ENCODE measurements at regions not wholly inside any gene's neighbourhood (a gene's known extent, or its start where the extent isn't known, plus 50 kb on each side); places are given as distances from the start of the nearest gene placed in this dataset.
A peak's percentile ranks its signal among the peaks of the same experiment; 100 is the strongest.

DNA sequence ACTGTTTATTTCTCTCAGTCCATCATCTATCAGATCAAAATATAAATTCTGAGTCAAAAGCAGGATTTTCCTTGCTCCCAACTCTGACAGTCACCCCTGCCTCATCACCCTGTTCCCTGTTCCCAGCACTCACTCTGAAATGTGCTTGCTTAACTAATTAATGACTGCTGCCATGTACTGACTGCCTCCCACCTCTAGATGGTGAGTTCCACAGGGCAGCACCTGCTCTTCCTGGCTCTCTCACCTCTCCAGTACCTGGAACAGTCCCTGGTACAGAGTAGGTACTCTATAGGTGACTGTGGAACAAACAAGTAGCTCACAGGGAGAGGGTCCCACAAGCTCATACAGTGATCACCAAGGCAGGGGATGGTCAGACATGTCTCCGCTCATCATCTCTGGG, 114.3 kb upstream of the C16orf82 start:
- H3K27ac Mint-ChIP-seq, result no peak overlapping the region

DNA sequence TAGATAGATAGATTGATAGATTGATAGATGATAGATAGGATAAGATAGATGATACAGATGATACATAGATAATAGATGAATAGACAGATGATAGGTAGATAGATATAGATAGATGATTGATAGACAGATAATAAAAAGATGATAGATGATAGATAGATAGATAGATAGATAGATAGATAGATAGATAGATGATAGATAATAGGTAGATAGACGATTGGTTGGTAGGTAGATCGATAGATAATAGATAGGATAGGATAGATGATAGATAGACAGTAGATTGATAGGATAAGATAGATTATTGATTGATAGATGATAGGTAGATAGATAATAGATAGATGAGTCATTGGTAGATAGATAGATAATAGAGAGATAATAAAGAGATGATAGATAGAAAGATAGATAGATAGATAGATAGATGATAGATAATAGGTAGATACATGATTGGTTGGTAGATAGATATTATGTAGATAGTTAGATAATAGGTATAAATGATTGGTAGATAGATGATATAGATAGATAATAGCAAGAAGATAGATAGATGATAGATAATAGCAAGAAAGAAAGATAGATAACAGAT, 109.4 kb upstream of the C16orf82 start:
- H3K27ac Mint-ChIP-seq, result no peak overlapping the region
- ChIA-PET CTCF (interaction anchor here (1.5 kb wide), 1 partner anchor 153 kb away, joined by 3 read pairs; no protein-coding TSS in a partner anchor), POLR2A (no interaction called here)
- H3K36me3 Mint-ChIP-seq, result no peaks in the 10 kb centered on the region
- no peaks in the 10 kb centered on the region for H3K9me3 Mint-ChIP-seq
- TF ChIP-seq NR2C2 (CRISPR knock-in tag; IDR thresholded peaks at IDR 0.05) (no peak), RELA (CRISPR knock-in tag; IDR thresholded peaks at IDR 0.05; ENCODE audit: borderline replicate concordance) (no peak), ZNF263 (CRISPR knock-in tag; IDR thresholded peaks at IDR 0.05; ENCODE audit: low read depth) (no peak), RORB (CRISPR knock-in tag; IDR thresholded peaks at IDR 0.05) (no peak), ZNF671 (CRISPR knock-in tag; IDR thresholded peaks at IDR 0.05) (no peak), TP53 (CRISPR knock-in tag; IDR thresholded peaks at IDR 0.05) (no peak), CBFB (CRISPR knock-in tag; IDR thresholded peaks at IDR 0.05; ENCODE audit: low read depth) (no peak)
- TF ChIP-seq, protein P1, sequence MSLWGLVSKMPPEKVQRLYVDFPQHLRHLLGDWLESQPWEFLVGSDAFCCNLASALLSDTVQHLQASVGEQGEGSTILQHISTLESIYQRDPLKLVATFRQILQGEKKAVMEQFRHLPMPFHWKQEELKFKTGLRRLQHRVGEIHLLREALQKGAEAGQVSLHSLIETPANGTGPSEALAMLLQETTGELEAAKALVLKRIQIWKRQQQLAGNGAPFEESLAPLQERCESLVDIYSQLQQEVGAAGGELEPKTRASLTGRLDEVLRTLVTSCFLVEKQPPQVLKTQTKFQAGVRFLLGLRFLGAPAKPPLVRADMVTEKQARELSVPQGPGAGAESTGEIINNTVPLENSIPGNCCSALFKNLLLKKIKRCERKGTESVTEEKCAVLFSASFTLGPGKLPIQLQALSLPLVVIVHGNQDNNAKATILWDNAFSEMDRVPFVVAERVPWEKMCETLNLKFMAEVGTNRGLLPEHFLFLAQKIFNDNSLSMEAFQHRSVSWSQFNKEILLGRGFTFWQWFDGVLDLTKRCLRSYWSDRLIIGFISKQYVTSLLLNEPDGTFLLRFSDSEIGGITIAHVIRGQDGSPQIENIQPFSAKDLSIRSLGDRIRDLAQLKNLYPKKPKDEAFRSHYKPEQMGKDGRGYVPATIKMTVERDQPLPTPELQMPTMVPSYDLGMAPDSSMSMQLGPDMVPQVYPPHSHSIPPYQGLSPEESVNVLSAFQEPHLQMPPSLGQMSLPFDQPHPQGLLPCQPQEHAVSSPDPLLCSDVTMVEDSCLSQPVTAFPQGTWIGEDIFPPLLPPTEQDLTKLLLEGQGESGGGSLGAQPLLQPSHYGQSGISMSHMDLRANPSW (CRISPR knock-in tag; conservative IDR thresholded peaks at IDR 0.05; ENCODE audit: low read depth), result no peak
- TF ChIP-seq, protein P2, sequence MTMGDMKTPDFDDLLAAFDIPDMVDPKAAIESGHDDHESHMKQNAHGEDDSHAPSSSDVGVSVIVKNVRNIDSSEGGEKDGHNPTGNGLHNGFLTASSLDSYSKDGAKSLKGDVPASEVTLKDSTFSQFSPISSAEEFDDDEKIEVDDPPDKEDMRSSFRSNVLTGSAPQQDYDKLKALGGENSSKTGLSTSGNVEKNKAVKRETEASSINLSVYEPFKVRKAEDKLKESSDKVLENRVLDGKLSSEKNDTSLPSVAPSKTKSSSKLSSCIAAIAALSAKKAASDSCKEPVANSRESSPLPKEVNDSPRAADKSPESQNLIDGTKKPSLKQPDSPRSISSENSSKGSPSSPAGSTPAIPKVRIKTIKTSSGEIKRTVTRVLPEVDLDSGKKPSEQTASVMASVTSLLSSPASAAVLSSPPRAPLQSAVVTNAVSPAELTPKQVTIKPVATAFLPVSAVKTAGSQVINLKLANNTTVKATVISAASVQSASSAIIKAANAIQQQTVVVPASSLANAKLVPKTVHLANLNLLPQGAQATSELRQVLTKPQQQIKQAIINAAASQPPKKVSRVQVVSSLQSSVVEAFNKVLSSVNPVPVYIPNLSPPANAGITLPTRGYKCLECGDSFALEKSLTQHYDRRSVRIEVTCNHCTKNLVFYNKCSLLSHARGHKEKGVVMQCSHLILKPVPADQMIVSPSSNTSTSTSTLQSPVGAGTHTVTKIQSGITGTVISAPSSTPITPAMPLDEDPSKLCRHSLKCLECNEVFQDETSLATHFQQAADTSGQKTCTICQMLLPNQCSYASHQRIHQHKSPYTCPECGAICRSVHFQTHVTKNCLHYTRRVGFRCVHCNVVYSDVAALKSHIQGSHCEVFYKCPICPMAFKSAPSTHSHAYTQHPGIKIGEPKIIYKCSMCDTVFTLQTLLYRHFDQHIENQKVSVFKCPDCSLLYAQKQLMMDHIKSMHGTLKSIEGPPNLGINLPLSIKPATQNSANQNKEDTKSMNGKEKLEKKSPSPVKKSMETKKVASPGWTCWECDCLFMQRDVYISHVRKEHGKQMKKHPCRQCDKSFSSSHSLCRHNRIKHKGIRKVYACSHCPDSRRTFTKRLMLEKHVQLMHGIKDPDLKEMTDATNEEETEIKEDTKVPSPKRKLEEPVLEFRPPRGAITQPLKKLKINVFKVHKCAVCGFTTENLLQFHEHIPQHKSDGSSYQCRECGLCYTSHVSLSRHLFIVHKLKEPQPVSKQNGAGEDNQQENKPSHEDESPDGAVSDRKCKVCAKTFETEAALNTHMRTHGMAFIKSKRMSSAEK (CRISPR knock-in tag; IDR thresholded peaks at IDR 0.05; ENCODE audit: borderline replicate concordance), result no peak
- TF ChIP-seq, protein P3, sequence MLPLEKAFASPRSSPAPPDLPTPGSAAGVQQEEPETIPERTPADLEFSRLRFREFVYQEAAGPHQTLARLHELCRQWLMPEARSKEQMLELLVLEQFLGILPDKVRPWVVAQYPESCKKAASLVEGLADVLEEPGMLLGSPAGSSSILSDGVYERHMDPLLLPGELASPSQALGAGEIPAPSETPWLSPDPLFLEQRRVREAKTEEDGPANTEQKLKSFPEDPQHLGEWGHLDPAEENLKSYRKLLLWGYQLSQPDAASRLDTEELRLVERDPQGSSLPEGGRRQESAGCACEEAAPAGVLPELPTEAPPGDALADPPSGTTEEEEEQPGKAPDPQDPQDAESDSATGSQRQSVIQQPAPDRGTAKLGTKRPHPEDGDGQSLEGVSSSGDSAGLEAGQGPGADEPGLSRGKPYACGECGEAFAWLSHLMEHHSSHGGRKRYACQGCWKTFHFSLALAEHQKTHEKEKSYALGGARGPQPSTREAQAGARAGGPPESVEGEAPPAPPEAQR (CRISPR knock-in tag; IDR thresholded peaks at IDR 0.05), result no peak
- TF ChIP-seq, protein P4, sequence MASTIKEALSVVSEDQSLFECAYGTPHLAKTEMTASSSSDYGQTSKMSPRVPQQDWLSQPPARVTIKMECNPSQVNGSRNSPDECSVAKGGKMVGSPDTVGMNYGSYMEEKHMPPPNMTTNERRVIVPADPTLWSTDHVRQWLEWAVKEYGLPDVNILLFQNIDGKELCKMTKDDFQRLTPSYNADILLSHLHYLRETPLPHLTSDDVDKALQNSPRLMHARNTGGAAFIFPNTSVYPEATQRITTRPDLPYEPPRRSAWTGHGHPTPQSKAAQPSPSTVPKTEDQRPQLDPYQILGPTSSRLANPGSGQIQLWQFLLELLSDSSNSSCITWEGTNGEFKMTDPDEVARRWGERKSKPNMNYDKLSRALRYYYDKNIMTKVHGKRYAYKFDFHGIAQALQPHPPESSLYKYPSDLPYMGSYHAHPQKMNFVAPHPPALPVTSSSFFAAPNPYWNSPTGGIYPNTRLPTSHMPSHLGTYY (CRISPR knock-in tag; IDR thresholded peaks at IDR 0.05), result no peak
- TF ChIP-seq, protein P5, sequence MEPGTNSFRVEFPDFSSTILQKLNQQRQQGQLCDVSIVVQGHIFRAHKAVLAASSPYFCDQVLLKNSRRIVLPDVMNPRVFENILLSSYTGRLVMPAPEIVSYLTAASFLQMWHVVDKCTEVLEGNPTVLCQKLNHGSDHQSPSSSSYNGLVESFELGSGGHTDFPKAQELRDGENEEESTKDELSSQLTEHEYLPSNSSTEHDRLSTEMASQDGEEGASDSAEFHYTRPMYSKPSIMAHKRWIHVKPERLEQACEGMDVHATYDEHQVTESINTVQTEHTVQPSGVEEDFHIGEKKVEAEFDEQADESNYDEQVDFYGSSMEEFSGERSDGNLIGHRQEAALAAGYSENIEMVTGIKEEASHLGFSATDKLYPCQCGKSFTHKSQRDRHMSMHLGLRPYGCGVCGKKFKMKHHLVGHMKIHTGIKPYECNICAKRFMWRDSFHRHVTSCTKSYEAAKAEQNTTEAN (CRISPR knock-in tag; IDR thresholded peaks at IDR 0.05), result no peak
- ATAC-seq (no peak), DNase-seq (ENCODE audit: low spot score) (no peak)
- no peak overlapping the region for H3K4me3 Mint-ChIP-seq
- H3K4me1 Mint-ChIP-seq, result no peaks in the 10 kb centered on the region; the same call in 1 of the 2 replicates
- peaks cover 4% of the 10 kb centered on the region for H3K27me3 Mint-ChIP-seq (ENCODE audit: low read depth)

More for the DNA sequence above, 114.3 kb upstream of the C16orf82 start:
- Mint-ChIP-seq H3K9me3 (no peaks in the 10 kb centered on the region), H3K27me3 (ENCODE audit: low read depth) (no peaks in the 10 kb centered on the region; the same call in 1 of the 2 replicates), H3K4me3 (no peak overlapping the region), H3K4me1 (no peaks in the 10 kb centered on the region), H3K36me3 (no peaks in the 10 kb centered on the region)
- TF ChIP-seq, protein P6, sequence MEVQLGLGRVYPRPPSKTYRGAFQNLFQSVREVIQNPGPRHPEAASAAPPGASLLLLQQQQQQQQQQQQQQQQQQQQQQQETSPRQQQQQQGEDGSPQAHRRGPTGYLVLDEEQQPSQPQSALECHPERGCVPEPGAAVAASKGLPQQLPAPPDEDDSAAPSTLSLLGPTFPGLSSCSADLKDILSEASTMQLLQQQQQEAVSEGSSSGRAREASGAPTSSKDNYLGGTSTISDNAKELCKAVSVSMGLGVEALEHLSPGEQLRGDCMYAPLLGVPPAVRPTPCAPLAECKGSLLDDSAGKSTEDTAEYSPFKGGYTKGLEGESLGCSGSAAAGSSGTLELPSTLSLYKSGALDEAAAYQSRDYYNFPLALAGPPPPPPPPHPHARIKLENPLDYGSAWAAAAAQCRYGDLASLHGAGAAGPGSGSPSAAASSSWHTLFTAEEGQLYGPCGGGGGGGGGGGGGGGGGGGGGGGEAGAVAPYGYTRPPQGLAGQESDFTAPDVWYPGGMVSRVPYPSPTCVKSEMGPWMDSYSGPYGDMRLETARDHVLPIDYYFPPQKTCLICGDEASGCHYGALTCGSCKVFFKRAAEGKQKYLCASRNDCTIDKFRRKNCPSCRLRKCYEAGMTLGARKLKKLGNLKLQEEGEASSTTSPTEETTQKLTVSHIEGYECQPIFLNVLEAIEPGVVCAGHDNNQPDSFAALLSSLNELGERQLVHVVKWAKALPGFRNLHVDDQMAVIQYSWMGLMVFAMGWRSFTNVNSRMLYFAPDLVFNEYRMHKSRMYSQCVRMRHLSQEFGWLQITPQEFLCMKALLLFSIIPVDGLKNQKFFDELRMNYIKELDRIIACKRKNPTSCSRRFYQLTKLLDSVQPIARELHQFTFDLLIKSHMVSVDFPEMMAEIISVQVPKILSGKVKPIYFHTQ (CRISPR knock-in tag; IDR thresholded peaks at IDR 0.05), result no peak
- TF ChIP-seq ETV6 (CRISPR knock-in tag; IDR thresholded peaks at IDR 0.05), result no peak
- no peak for TF ChIP-seq CBFB (CRISPR knock-in tag; IDR thresholded peaks at IDR 0.05; ENCODE audit: low read depth)
- no peak for TF ChIP-seq SOX15 (CRISPR knock-in tag; IDR thresholded peaks at IDR 0.05)
- no peak for TF ChIP-seq ZNF416 (CRISPR knock-in tag; IDR thresholded peaks at IDR 0.05)
- TF ChIP-seq, protein P7, sequence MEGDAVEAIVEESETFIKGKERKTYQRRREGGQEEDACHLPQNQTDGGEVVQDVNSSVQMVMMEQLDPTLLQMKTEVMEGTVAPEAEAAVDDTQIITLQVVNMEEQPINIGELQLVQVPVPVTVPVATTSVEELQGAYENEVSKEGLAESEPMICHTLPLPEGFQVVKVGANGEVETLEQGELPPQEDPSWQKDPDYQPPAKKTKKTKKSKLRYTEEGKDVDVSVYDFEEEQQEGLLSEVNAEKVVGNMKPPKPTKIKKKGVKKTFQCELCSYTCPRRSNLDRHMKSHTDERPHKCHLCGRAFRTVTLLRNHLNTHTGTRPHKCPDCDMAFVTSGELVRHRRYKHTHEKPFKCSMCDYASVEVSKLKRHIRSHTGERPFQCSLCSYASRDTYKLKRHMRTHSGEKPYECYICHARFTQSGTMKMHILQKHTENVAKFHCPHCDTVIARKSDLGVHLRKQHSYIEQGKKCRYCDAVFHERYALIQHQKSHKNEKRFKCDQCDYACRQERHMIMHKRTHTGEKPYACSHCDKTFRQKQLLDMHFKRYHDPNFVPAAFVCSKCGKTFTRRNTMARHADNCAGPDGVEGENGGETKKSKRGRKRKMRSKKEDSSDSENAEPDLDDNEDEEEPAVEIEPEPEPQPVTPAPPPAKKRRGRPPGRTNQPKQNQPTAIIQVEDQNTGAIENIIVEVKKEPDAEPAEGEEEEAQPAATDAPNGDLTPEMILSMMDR (IDR thresholded peaks at IDR 0.05), result 0 out of 2 replicates have a peak, but pooled peaks have one; percentile 16
- no peak for TF ChIP-seq ZNF121 (CRISPR knock-in tag; IDR thresholded peaks at IDR 0.05)
- POLR2A ChIA-PET, result no interaction called here
- CTCF ChIA-PET, result interaction anchor here (1.4 to 1.7 kb wide), 2 partner anchors 9 to 157 kb away, joined by 3 to 16 read pairs; no protein-coding TSS in a partner anchor
- ATAC-seq, result peak; percentile 96
- peak; percentile 17 for DNase-seq (ENCODE audit: low spot score)
